IPS-20b (cell line): ENCODE measurements at regions not wholly inside any gene's neighbourhood (a gene's known extent, or its start where the extent isn't known, plus 50 kb on each side); places are given as distances from the start of the nearest gene placed in this dataset.

Source experiments
- H3K27ac ChIP-seq: one replicate; pipeline ENCODE4 v1.5.1; 2013; ENCODE audit warnings: low read length
- H3K27me3 ChIP-seq: 2 replicates; pipeline ENCODE4 v1.6.1; 2013; ENCODE audit warnings: mild to moderate bottlenecking, low read length, inconsistent platforms; ENCODE audit not compliant: insufficient read depth
- H3K36me3 ChIP-seq: 2 replicates; pipeline ENCODE4 v1.6.1; 2013; ENCODE audit warnings: low read depth, mild to moderate bottlenecking, inconsistent platforms, low read length, moderate library complexity; ENCODE audit not compliant: insufficient read depth
- H3K4me1 ChIP-seq: 2 replicates; pipeline ENCODE4 v1.6.1; 2013; ENCODE audit warnings: mild to moderate bottlenecking, control low read depth, inconsistent platforms, low read length, moderate library complexity; ENCODE audit not compliant: insufficient read depth
- H3K4me3 ChIP-seq: 2 replicates; pipeline ENCODE4 v1.5.1; 2013; ENCODE audit warnings: mild to moderate bottlenecking, low read length, inconsistent platforms
- H3K9ac ChIP-seq: 2 replicates; pipeline ENCODE4 v1.6.1; 2013; ENCODE audit warnings: low read depth, mild to moderate bottlenecking, inconsistent platforms, low read length, moderate library complexity
- H3K9me3 ChIP-seq: 2 replicates; pipeline ENCODE4 v1.6.1; 2013; ENCODE audit warnings: mild to moderate bottlenecking, low read depth, low read length, inconsistent platforms; ENCODE audit not compliant: insufficient read depth

- peaks cover 31% of the 10 kb centered on the region for H3K27me3 ChIP-seq
These were observed 102.6 kb downstream of the ESM1 start for GRCh38 chr5:54882841-54883240.

GRCh38 chr5:54882101-54882500 is 103.3 kb downstream of the ESM1 start:
- H3K9me3 ChIP-seq = peaks cover 18% of the 10 kb centered on the region
- H3K36me3 ChIP-seq = no peaks in the 10 kb centered on the region
- no peak overlapping the region for H3K9ac ChIP-seq
- no peak overlapping the region for H3K4me3 ChIP-seq
- H3K27me3 ChIP-seq = peaks cover 31% of the 10 kb centered on the region
- no peak overlapping the region for H3K27ac ChIP-seq
- peaks cover 2% of the 10 kb centered on the region; the same call in 1 of the 2 replicates for H3K4me1 ChIP-seq

More at GRCh38 chr5:54882841-54883240, 102.6 kb downstream of the ESM1 start:
- Histone ChIP-seq H3K9me3 (peaks cover 18% of the 10 kb centered on the region), H3K4me1 (no peaks in the 10 kb centered on the region), H3K4me3 (peak overlapping the region; percentile 61; the same call in 1 of the 2 replicates), H3K9ac (no peak overlapping the region), H3K27ac (no peak overlapping the region), H3K36me3 (no peaks in the 10 kb centered on the region)

GRCh38 chr5:54881286-54882005 is 103.9 kb downstream of the ESM1 start:
- H3K4me1 ChIP-seq = peaks cover 9% of the 10 kb centered on the region; the same call in 1 of the 2 replicates
- peaks cover 31% of the 10 kb centered on the region for H3K27me3 ChIP-seq
- H3K9ac ChIP-seq = no peak overlapping the region
- H3K4me3 ChIP-seq = no peak overlapping the region
- H3K27ac ChIP-seq = no peak overlapping the region
- no peaks in the 10 kb centered on the region for H3K36me3 ChIP-seq
- peaks cover 16% of the 10 kb centered on the region for H3K9me3 ChIP-seq

GRCh38 chr5:54876976-54877375 is 108.4 kb downstream of the ESM1 start:
- Histone ChIP-seq H3K9me3 (no peaks in the 10 kb centered on the region), H3K36me3 (no peaks in the 10 kb centered on the region), H3K4me3 (no peak overlapping the region), H3K9ac (no peak overlapping the region), H3K27me3 (no peaks in the 10 kb centered on the region), H3K27ac (no peak overlapping the region), H3K4me1 (peaks cover 16% of the 10 kb centered on the region; the same call in 1 of the 2 replicates)

- no peaks in the 10 kb centered on the region for H3K27me3 ChIP-seq
- no peak overlapping the region for H3K9ac ChIP-seq
- H3K36me3 ChIP-seq = no peaks in the 10 kb centered on the region
- no peaks in the 10 kb centered on the region for H3K9me3 ChIP-seq
- H3K4me1 ChIP-seq = peaks cover 16% of the 10 kb centered on the region; the same call in 1 of the 2 replicates
- H3K27ac ChIP-seq = no peak overlapping the region
- no peak overlapping the region for H3K4me3 ChIP-seq
These were observed 108.8 kb downstream of the ESM1 start for GRCh38 chr5:54876556-54876955.

- H3K27me3 ChIP-seq = no peaks in the 10 kb centered on the region
These were observed 110.9 kb downstream of the ESM1 start for GRCh38 chr5:54874337-54875021.

GRCh38 chr5:54873691-54874090 is 111.7 kb downstream of the ESM1 start:
- Histone ChIP-seq H3K36me3 (no peaks in the 10 kb centered on the region), H3K9me3 (no peaks in the 10 kb centered on the region), H3K4me1 (peaks cover 16% of the 10 kb centered on the region; the same call in 1 of the 2 replicates), H3K27me3 (no peaks in the 10 kb centered on the region), H3K27ac (no peak overlapping the region), H3K9ac (no peak overlapping the region), H3K4me3 (no peak overlapping the region)

More at GRCh38 chr5:54874337-54875021, 110.9 kb downstream of the ESM1 start:
- H3K9ac ChIP-seq = no peak overlapping the region
- H3K4me3 ChIP-seq = no peak overlapping the region
- H3K27ac ChIP-seq = no peak overlapping the region
- H3K9me3 ChIP-seq = no peaks in the 10 kb centered on the region
- H3K4me1 ChIP-seq = peaks cover 16% of the 10 kb centered on the region; the same call in 1 of the 2 replicates
- H3K36me3 ChIP-seq = no peaks in the 10 kb centered on the region

GRCh38 chr5:54872810-54873209 is 112.6 kb downstream of the ESM1 start:
- Histone ChIP-seq H3K4me1 (peaks cover 16% of the 10 kb centered on the region; the same call in 1 of the 2 replicates), H3K9ac (no peak overlapping the region)

GRCh38 chr5:54870271-54870670 is 115.1 kb downstream of the ESM1 start:
- Histone ChIP-seq H3K9ac (no peak overlapping the region), H3K4me3 (no peak overlapping the region), H3K27ac (no peak overlapping the region), H3K9me3 (no peaks in the 10 kb centered on the region), H3K36me3 (no peaks in the 10 kb centered on the region), H3K27me3 (no peaks in the 10 kb centered on the region), H3K4me1 (peaks cover 7% of the 10 kb centered on the region; the same call in 1 of the 2 replicates)

More at GRCh38 chr5:54872810-54873209, 112.6 kb downstream of the ESM1 start:
- no peak overlapping the region for H3K27ac ChIP-seq
- H3K27me3 ChIP-seq = no peaks in the 10 kb centered on the region
- no peaks in the 10 kb centered on the region for H3K9me3 ChIP-seq
- no peak overlapping the region for H3K4me3 ChIP-seq
- no peaks in the 10 kb centered on the region for H3K36me3 ChIP-seq

GRCh38 chr5:54869691-54870090 is 115.7 kb downstream of the ESM1 start:
- Histone ChIP-seq H3K9me3 (no peaks in the 10 kb centered on the region), H3K36me3 (no peaks in the 10 kb centered on the region), H3K4me3 (no peak overlapping the region), H3K4me1 (peaks cover 7% of the 10 kb centered on the region; the same call in 1 of the 2 replicates), H3K9ac (no peak overlapping the region), H3K27ac (no peak overlapping the region), H3K27me3 (no peaks in the 10 kb centered on the region)

GRCh38 chr5:54868511-54869483 is 116.6 kb downstream of the ESM1 start:
- Histone ChIP-seq H3K4me1 (peaks cover 2% of the 10 kb centered on the region; the same call in 1 of the 2 replicates), H3K9ac (no peak overlapping the region), H3K27me3 (no peaks in the 10 kb centered on the region)

More at GRCh38 chr5:54868511-54869483, 116.6 kb downstream of the ESM1 start:
- Histone ChIP-seq H3K36me3 (no peaks in the 10 kb centered on the region), H3K27ac (no peak overlapping the region), H3K4me3 (no peak overlapping the region), H3K9me3 (no peaks in the 10 kb centered on the region)
